CD4-positive, alpha-beta T cell treated with Interferon gamma for 1 hour (primary cell): ENCODE measurements at regions not wholly inside any gene's neighbourhood (a gene's known extent, or its start where the extent isn't known, plus 50 kb on each side); places are given as distances from the start of the nearest gene placed in this dataset.
"Not testable (repeated sequence)": the region's sequence is repeated elsewhere in the genome, so short reads cannot be mapped to it uniquely, and the experiment has no call there.

Experiments used
- DNase-seq: peaks from one replicate; pipeline ENCODE4 v3.0.0-alpha.2; 2020

DNA sequence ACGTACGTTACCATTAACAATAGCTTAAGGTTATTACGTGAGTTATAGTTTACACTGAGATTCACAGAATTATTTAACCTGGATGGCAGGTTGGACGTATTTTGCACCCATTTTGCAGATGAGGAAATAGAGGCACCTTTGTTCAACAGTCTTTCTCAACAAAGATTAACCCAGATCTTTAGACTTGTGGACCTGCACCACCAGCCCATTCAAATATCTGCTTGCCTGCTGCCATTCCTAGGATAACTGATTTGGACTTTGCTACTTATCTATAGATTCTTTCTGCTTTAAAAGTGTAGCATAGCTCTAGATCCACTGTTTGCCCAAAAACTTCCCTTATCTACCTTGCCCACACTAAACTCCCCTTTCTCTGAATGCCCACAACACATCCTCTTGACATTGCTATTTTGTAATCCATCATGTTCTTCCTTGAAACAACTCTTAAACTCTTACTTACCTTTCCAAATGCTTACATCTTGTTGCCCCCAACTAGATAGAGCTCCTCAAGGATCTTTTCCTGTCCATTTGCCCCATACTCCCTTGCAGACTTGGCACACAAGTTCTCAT, 56.4 kb upstream of the TNFAIP3 start:
- no peak for DNase-seq

DNA sequence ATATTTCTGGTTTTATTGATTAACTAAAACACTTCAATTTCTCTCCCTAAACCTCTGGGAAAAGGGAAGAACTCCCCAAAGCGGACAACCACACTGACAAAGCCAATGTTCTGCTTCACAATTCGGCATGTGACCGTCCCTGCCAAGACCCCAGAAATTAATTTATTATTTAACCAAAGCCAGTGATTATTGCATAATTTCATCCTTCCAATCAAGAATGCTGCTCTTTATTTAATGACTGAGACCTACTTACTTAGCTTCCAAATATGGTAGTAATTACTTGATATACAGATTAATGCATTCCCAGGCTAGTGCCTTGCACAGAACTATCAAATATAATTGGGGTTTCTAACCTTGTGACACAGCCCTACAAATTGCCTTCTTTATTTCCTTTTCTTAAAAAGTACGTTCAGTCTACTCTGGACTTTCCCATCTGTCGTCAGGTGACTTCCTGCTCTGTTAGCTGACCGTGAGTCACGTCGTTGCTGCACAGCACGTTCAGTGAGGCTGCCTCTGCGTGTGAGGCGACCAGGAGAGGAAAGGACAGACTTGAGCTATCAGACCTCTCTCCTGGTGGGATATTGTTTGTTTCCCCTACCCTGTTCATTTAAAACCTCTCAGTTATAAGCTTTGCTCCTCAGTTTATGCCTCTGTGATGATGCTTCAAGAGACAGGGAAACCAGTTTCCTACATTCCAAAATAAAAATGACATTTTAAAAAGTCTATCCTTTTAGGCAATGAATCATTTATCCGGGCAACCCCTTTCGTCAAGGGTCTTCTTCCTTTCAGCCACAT, 55.7 kb upstream of the TNFAIP3 start:
- peak; percentile 90 for DNase-seq

DNA sequence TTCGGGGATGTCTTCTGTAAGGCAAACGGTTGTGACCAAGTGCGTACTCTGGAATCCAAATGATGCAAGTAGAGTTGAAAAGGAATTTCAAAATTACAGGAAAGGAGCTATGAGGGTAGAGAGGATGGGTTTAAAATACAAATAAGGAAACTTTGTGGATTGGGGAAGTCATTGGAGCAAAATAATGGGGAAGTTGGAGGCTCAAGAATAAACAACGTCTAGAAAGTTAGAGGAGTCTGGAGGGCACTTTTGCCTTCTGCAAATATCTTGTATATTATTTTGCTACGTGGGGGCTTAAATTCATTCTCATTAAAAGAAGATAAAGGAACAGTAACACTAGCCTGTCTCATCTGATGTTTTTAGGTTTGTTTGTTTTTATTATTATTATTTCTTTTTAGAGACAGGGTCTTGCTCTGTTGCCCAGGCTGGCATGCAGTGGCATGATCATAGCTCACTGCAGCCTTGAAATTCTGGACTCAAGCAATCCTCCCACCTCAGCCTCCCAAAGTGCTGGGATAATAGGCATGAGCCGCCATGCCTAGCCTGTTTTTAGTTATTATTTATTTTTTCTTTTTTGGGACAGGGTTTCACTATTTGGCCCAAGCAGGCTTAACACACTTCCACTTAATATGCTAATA, 55.0 kb upstream of the TNFAIP3 start:
- DNase-seq: no peak

DNA sequence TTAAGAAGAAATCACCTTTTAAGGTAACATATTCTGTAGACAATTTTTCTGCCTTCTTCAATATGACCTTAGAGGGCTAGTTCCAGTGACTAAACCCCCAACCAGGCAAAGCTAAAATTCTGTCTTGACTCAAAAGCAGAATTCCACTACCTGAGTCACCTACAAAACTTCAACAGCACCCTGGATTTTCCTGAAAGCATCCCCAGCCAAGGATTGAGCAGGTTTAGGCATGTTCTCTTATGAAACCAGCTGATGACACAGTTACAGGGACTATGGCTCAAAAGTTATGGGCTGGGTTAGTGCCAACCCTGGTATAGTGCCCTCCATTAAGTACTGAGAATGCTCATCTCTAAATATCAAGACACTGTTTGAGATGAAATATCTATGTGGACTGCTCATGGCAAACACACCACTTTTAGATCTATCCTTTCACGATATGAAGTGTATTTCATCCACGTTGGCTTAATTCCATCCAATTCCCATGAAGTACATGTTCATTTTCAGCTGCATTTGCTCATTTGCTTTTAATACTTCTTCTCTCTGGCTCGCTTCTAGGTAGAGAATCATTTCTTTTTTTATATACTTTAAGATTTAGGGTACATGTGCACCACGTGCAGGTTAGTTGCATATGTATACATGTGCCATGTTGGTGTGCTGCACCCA, 53.6 kb upstream of the TNFAIP3 start:
- no peak for DNase-seq

DNA sequence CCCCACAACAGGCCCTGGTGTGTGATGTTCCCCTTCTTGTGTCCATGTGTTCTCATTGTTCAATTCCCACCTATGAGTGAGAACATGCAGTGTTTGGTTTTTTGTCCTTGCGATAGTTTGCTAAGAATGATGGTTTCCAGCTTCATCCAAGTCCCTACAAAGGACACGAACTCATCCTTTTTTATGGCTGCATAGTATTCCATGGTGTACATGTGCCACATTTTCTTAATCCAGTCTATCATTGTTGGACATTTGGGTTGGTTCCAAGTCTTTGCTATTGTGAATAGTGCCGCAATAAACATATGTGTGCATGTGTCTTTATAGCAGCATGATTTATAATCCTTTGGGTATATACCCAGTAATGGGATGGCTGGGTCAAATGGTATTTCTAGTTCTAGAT, 53.0 kb upstream of the TNFAIP3 start:
- DNase-seq: not testable (repeated sequence)

DNA sequence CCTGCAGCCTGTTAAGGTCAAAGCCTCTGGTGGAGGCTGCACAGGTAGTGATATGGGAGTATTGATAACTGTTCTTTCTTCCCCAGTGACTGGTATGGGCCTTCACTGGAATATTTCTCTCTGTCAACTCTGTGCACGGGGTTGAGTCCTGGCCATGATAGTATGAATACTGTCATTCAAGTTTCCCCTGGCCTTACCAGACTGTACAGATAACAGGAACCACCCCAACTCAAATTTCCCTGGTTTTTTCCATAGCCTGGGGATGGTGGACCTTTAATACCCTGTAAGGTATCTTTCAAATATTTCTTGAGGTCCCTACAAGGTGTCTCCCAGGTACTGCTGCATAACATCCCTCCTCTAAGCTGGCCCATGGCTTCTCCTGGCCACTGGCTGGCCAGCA, 51.4 kb upstream of the TNFAIP3 start:
- DNase-seq: no peak

DNA sequence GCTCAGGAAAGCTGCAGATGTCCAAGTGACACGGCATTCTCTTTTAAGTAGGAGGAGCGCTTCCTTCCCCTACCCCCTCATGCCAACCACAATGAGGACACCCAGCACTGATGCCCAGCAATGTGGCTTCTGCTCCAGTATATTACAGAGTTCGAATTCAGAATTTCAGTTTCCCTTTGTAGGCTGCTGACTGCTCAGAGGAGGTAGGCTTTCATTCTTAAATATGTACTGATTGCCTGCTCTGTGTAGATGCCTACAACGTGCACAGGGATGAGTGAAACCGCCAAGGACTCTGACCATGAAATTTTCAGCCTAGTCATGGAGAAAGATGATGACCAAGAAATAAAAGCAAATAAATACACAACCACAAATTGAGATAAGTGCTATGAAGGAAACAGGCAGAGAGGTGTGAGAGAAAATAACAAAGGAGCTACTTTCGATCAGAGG, 50.9 kb upstream of the TNFAIP3 start:
- no peak for DNase-seq

DNA sequence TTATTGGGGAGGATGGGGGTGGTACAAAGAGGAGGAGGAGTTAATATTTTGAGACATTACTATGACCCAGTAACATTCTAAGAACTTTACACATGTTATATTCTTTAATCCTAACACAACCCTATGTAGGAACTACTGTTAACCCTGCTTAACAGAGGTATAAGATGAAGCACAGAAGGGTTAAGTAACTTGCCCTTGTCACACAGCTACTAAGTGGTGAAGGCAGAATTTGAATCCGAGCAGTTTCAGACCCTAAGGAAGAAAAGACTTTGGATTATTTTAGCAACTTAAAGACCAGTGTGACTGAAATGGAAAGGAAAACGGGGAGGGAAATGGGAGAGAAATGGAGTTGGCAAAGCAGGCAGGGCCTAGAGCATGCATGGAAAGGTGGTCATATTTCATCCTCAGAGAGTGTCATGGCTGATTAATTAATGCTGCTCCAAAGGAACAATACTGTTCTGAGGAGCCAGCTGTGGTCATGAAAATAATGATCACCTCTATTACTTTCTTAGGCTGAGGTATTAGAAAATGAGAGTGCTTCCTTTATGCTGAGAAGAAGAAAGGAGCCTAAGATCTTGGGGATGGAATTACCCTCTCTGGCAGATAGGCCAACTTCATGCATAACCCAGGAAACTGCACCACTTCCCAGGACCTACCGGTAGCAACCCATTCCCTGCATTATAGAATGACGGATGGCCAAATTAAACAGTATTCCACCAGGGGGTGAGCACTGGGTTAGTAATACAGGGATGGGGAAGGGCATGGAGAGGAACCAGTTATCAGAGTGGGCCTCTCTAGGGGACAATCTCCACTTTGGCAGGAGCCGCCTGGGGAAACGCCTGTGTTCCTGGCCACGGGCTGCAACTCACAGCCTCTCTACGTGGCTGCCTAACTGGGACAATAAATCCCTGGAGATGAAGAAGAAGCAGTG, 50.1 kb upstream of the TNFAIP3 start:
- DNase-seq: no peak
